GM18519 (cell line): ENCODE measurements at regions not wholly inside any gene's neighbourhood (a gene's known extent, or its start where the extent isn't known, plus 50 kb on each side); places are given as distances from the start of the nearest gene placed in this dataset.

ENCODE experiments used
- ATAC-seq: cut with Tn5 transposase; IDR thresholded peaks from one replicate; pipeline ENCODE4 v1.9.1; 2021; ENCODE audit warnings: mild to moderate bottlenecking, moderate library complexity; ENCODE audit not compliant: unreplicated experiment, low FRiP score

DNA sequence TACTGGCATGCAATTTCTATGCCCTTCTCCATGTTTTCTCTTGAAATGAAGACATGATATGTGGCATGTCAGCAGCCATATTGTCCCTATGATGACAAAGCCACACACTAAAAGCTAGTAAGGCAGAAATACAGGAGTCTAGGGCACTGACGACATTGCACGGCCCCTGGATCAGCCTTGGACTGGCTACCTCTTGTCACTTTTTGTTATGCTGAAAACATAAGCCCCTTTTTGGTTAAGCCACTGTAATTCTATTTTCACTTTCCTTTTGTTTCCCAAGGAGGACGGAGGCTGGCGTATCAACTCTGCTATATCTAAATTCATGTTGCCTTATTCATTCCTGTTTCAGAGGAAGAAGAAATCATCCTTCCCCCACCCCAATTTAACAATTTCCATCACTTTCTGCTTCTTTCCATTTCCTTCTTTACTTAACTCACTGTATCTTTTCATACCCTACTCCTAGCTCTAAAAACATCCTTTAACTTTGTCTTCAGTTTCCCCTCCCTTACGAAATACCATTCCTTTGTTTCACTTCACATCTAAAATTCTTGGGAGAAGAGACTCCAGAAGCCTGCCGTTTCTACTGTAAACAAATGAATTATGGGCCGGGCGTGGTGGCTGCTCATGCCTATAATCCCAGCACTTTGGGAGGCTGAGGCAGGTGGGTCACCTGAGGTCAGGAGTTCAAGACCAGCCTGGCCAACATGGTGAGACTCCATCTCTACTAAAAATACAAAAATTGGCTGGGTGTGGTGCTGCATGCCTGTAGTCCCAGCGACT, 364.1 kb downstream of the PCNX1 start:
- no peak for ATAC-seq

DNA sequence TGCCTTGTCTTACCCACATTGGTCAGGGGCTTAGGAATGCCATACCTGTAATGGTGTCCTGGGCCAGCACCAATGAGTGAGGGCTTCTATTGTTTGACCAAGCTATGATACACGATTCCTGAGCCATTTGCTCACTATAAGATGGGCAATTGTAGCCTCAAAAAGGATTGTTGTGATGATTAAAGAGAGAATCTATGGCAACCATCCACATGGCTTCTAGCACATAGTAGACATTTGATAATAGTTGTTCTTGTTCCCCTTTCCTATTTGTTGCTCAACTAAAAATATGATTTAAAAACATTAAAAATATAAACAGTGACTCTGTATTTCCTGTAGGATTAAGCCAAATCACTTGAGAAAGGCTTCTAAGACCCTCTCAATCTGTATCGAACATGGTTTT, 366.1 kb downstream of the PCNX1 start:
- ATAC-seq, result no peak

DNA sequence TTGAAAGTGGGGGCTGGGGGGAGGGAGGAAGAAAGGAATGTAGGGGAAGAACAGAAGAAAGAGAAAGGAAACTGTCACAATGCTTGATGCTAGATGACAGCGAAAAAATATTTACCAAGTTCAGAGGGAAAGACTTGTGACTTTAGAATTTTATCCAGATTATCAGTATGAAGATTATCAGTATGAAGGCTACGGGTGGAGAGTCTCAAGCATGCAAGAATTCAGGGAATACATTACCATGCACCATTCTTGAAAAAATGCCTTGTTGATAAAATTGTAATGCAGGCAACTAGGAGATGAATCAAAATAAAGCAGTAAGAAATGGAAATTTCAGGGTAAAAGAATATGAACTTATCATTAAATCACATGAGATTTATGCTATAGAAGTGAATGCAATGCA, 376.8 kb downstream of the PCNX1 start:
- no peak for ATAC-seq

DNA sequence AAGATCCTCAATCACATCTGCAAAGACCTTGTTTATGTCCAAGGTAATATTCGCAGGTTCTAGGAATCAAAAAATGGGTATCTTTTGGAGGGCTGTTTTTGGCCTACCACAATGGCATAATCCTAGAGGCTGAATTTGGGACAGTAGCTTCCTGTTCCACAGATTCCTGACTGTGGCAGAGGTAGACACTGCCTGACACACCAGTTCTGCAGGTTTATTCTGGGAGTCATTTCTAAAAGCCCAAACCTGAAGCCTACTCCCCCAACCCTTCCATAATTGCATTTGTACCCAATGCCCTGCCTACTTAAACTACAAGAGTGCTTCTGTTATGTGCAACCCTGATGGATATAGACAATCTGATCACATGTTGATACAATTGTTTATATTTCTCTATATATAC, 378.9 kb downstream of the PCNX1 start:
- no peak for ATAC-seq

DNA sequence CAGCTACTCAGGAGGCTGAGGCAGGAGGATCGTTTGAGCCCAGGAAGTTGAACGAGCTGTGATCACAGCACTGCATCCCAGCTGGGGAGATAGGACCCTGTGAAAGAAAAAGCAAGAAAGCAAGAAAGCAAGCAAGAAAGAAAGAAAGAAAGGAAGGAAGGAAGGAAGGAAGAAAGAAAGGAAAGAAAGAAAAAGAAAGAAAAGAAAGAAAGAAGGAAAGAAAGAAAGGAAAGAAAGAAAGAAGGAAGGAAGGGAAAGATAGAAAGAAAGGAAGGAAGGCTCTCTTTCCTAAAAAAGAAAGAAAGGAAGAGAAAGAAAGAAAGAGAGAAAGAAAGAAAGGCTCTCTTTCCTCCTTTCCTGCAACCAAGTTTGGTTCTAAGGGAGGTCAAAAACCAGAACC, 380.3 kb downstream of the PCNX1 start:
- no peak for ATAC-seq

DNA sequence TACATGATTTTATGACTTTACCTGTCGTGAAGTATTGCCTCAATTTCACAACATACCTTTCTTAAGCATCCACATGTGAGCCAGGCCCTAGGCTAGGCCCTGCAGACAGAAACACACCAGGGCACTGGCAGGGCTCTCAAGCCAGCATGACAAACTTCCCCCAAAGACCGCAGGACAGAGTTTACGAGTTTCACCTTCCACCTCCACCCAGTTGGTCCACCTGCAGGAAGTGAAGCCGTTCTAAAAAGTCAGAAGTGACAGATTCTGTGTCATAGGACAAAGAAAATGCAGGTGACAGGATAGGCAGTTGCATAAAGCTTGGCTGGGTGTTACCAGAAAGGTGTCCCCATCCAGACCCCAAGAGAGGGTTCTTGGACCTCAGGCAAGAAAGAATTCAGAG, 382.3 kb downstream of the PCNX1 start:
- ATAC-seq, result peak; percentile 72

DNA sequence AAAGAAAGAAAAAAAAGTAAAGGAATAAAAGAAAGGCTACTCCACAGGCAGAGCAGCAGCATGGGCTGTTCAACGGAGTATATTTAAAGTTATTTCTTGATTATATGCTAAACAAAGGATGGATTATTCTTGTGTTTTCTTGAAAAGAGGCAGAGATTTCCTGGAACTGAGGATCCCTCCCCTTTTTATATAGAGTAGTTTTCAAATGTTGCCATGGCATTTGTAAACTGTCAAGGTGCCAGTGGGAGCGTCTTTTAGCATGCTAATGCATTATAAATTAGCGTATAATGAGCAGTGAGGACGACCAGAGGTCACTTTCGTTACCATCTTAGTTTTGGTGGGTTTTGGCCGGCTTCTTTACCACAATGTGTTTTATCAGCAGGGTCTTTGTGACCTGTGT, 383.0 kb downstream of the PCNX1 start:
- no peak for ATAC-seq

DNA sequence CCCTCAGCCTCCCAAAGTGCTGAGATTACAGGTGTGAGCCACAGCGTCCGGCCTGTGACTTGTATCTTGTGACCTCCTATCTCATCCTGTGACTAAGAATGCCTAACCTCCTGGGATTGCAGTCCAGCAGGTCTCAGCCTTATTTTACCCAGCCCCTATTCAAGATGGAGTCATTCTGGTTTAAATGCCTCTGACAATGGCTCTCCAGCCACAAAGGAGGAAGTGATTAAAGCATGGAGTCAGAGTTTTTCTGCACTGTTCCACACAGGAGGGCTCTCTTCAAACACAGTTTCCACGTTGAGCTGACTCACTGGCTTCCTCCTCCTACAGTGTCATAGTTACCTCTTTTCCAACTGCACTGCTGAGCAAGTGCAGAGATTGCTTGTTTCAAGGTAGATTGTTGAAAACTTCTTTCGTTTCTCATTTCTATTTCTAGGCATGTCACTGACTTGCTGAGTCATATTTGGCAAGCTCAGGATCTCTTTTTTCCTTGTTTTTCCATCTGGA, 383.8 kb downstream of the PCNX1 start:
- ATAC-seq, result no peak

DNA sequence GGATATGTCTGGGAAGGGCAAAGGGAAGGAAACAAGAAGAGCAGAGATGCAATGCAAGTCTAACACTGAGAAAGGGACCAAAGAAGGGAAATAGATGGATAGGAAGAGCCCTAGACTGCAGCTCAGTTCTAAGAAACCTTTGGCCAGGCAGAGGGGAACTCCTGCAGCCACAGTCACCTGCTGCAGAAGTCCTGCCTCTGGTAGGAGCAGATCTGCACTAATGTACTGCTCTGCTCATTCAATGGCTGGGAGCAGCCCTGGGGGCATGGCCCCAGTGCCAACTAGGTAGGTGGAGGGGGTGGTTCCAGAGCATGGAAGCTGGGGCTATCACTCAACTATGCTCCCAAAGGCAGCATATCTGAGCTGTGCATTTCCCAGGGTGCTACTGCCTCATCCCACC, 388.9 kb downstream of the PCNX1 start:
- no peak for ATAC-seq

DNA sequence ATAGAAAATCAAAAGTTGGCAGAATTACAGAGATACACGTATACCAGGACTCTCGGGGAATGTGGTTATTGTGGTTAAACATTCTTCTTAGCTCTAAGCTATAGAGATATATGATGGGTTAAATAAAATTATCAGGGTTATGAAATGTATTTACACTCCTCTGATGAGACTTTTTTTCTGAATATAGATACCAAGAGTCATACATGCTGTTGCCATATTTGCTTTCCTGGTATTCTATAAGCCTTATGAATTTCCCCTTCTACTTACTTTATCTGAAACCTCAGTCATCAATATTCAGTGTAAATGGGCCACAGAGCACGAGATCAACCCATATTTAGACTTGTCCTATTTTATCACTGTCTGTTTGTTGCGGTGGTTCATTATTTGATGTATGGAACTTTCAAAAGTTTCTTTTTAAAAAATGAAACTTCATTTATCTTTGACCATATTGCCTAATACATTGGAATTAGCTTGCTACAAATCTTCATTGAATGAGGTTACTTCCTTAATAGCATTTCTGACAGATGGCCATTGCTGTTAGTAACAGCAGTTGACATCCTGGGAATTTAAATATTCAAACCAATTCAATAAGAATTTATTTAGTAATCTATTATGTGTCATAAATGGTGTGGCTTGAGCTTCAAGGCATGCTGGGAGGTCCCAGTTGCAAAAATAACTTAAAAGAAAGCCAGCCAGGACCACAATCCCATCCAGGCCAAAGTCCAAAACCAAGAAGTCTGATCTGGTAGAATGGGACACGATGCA, 393.5 kb downstream of the PCNX1 start:
- no peak for ATAC-seq

DNA sequence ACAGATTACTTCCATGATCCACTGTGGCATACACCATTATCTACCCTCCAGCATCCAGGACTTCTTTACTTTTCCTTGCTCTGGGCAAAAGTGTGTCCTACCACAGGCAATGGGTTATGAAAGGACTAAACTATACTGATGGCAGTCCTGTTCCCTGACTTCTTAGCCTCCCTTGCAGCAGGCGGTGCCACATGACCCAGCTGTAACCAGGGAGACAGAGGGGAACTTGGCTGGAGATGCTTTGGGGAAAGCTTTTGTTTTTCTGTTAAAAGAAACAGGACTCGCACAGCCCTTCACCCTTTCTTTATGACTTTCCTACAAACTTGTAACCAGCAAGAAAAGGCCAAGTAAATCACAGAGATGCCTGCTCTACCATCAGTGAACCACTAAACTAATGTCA, 394.4 kb downstream of the PCNX1 start:
- ATAC-seq, result no peak

DNA sequence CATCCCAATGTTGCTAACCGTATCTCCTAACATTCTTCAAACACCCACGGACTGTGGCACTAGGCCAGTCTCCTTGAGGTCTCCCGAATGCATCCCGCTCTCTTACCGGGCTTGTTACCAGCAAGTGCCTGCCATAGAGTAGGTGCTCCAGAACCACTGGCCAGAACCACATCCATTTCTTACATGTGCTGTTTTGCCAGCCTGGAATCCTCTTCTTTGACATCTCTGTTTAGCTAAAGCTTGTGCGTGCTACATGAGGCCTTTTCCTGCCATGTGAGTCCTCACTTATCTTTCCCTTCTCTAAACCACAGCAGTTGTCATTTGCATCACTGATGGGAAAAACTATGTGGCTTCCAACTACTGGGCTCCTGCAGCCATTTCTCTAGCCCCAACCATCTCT, 397.4 kb downstream of the PCNX1 start:
- no peak for ATAC-seq

DNA sequence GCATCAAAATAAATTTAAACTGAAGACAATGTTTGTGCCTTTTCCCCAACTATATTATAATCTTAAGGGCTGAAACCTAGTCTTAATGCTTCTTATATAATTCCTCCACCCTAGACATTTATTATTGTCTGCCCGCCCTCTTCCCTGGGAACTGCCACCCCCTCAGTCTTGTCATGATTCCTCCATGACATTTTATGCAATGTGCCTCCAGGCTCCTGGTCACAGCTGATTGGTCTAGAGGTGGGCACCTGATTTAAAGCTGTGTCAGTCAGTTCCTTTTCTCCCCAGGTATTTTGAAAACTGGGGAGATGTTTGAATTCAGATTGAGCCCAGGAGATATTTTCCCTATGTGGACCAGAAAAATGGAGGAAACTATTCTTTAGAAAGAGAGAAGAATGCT, 401.4 kb downstream of the PCNX1 start:
- no peak for ATAC-seq

DNA sequence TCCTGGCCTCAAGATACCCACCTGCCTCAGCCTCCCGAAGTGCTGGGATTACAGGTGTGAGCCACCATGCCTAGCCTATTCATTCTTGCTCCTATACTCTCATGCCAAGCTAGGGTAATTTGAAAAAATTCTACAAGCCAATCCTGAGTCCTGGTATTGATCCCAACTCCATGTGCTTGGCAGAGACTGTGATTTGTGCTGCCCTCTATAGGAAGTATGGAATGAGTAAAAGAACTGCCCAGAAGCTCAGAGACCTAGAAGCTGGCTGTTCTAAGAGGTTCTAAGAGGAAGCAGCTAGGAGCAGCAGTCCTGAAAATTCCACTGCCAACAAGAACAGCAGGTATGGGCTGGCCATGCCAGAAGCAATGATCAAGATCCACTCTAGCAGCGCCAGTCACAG, 402.5 kb downstream of the PCNX1 start:
- ATAC-seq, result no peak

DNA sequence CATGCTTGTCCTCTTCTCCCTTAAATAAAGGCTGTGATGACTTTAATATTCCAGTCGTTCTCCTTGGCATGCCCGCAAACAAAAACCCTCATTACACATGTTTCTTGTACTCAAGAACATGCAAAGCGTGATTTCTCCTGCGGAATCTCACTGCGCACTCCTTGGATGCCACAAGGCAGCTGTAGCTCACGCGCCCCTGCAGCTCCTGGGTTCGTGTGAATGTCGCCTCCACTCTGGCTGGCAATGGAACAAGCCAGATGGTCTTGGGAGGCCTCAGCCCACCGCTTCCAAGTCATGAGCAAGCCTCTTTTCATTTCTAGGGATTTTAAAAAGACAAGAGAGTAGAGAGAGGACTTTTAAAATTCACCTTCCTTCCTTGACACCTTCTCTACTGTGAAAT, 403.8 kb downstream of the PCNX1 start:
- no peak for ATAC-seq

DNA sequence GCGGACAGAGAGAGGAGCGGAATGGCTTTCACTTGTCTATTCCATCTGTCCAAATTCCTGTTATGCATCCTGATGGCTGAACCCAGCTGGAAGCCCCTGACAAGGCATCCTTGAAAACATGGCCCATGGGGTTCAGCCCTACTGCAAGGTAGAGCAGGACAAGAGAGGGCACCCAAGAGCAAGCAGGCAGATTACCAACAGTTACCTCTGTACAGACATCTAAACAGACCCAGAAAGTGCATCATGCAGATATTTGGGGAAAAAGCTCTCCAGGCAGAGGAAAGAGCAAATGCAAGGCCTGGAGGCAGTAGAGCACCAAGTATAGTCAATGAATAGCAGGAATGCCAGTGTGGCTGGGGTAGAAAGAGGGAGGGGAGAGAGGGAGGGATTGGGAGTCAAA, 407.5 kb downstream of the PCNX1 start:
- no peak for ATAC-seq

DNA sequence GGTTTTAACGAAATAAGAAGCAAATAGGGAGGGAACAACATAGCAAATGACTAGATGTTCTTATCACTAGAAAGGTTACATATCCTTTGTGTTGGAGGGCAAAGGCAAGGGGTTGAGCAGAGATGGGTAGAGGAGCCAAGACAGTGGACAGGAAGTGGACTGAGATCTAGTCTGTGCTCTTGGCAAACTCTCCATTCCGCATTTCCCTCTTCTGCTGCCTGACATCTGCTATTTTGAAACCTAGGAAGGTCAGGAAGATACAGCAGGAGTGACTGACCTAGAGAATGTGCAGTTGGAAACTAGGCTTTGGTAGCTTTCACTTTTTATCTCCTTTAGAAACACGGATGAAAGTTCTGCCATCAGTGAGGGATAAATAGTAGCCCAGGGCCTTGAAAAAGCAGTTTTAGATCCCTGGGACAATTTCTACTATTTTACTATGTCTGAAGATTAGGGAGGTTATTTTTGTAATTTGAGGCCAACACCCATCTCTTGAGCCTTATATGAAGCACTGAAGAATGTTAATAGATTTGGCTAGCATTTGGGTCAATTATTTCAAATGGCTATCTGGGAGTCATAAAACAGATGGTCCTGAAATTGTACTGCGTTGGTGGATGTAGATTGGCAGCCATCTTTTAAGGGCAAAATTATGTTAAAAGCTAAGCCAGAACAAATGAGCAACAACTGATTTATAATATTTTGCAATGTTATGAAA, 410.3 kb downstream of the PCNX1 start:
- ATAC-seq, result no peak

DNA sequence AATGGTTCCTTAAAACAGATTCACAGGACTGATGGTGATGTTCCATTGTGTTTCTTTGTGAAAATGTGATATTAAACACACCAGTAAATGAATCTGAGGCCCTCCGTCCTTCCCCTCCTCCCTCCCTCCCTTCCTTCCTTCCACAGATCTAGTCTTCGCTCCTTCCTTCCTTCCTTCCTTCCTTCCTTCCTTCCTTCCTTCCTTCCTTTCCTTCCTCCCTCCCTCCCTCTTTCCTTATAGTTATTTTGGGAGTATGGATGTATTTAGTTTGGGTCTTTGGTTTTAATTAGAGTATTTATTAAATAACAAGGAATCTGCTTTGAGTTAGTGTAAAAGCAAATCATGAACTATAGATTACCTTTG, 410.8 kb downstream of the PCNX1 start:
- ATAC-seq, result no peak

DNA sequence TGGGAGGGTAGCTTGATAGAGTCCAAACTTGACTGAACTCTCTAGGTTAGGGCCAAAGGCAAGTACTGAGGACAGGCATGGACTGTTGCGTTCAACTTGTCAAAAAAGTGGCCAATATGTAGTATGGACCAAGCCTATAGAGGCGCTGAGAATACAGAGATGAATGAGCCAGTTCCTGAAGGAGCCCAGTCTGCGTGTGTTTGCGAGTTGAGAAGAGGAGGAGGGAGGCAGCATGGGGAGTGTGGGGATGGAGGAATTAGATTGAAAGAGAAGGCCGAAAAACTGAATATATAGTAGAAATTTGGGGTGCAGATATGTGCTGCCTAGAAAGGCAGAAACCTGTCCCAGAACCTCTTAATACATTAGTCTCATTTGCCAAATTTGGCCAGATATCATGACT, 412.4 kb downstream of the PCNX1 start:
- no peak for ATAC-seq

DNA sequence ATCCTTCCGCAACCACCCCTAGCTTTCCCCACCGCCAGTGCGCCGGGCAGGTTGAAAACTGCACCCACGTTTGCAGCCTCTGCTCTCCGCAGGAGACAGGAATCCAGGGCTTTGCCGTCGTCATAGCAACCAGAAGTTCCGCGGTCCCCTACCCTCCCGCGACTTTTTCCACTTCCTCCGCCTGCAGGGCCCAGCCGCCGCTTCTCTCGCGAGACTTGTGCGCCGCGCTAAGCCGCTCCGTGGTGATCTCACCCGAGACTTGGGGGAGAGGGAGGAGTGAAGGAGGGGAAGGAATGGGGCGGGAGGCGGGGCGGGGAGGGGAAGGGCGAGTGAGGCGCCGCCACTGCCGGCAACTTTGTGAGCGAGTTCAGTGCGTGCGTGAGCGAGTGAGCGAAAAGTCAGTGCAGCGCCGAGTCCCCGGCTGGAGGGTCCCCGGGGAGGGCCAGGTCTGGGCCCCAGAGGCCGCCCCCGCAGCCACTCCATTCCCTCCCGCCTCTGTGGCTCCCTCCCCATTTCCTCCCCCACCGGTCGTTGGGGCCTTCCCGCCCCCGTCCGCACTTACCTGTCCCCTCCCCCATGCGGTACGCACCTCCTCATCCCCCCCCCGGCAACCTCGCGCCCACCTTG, 413.0 kb downstream of the PCNX1 start, which contains the start of gene SIPA1L1:
Gene SIPA1L1 (plus strand): TSS at position 370 of the 627 bp plus-strand sequence.
- ATAC-seq, result peak; percentile 60
